CD4-positive, alpha-beta memory T cell (primary cell): ENCODE measurements at regions not wholly inside any gene's neighbourhood (a gene's known extent, or its start where the extent isn't known, plus 50 kb on each side); places are given as distances from the start of the nearest gene placed in this dataset.

Experiments used
- CTCF ChIA-PET: fragments of 350-600 bp; sonication (Branson Sonifier 250); formaldehyde crosslinking; loops from one replicate; lab custom pipeline; 2021; ENCODE audit warnings: inconsistent platforms; ENCODE audit not compliant: partially characterized antibody; lab: Charles Lee
- POLR2A ChIA-PET: fragments of 350-600 bp; sonication (Branson Sonifier 250); formaldehyde crosslinking; loops from one replicate; lab custom pipeline; 2021; ENCODE audit not compliant: partially characterized antibody; lab: Charles Lee
- DNase-seq, 5 donors: peaks; one replicate each; pipeline versions ENCODE4 v3.0.0 to v3.0.0-alpha.2; 2020 to 2022; ENCODE audit warnings: mixed read lengths in 1 of 5
- H3K27ac ChIP-seq: one replicate; pipeline ENCODE4 v1.7.0; 2013; ENCODE audit warnings: low read depth, low read length
- H3K27me3 ChIP-seq: 2 replicates; pipeline ENCODE4 v1.7.0; 2013; ENCODE audit warnings: mild to moderate bottlenecking, low read length, moderate library complexity; ENCODE audit not compliant: insufficient read depth
- H3K36me3 ChIP-seq: 2 replicates; pipeline ENCODE4 v1.7.0; 2013; ENCODE audit warnings: mild to moderate bottlenecking, low read length, moderate library complexity; ENCODE audit not compliant: insufficient read depth
- H3K4me1 ChIP-seq: 2 replicates; pipeline ENCODE4 v1.7.0; 2013; ENCODE audit warnings: mild to moderate bottlenecking, low read length, moderate library complexity; ENCODE audit not compliant: insufficient read depth
- H3K4me3 ChIP-seq, 2 donors: one replicate each; pipeline ENCODE4 v1.7.0; 2013; ENCODE audit warnings: low read length in 2 of 2, mild to moderate bottlenecking in 1 of 2
- H3K9me3 ChIP-seq, 2 donors: one replicate each; pipeline ENCODE4 v1.7.0; 2013; ENCODE audit warnings: low read length in 2 of 2, control low read depth in 1 of 2; ENCODE audit not compliant: control insufficient read depth in 1 of 2
- H3K27ac Mint-ChIP-seq, 7 donors: one replicate each; pipeline ENCODE4 v1.8.0; 2020 to 2021; ENCODE audit warnings: mixed read lengths in 7 of 7, mild to moderate bottlenecking in 6 of 7, inconsistent platforms in 3 of 7, moderate library complexity in 3 of 7
- H3K27me3 Mint-ChIP-seq, 2 donors: one replicate each; pipeline ENCODE4 v1.8.0; 2020 to 2021; ENCODE audit warnings: mixed read lengths in 2 of 2
- H3K36me3 Mint-ChIP-seq, 2 donors: one replicate each; pipeline ENCODE4 v1.8.0; 2020 to 2021; ENCODE audit warnings: mixed read lengths in 2 of 2, inconsistent platforms in 1 of 2, mild to moderate bottlenecking in 1 of 2
- H3K4me1 Mint-ChIP-seq, 4 donors: one replicate each; pipeline ENCODE4 v1.8.0; 2020 to 2021; ENCODE audit warnings: mixed read lengths in 4 of 4, mild to moderate bottlenecking in 1 of 4
- H3K4me3 Mint-ChIP-seq, 8 donors: one replicate each; pipeline ENCODE4 v1.8.0; 2020 to 2021; ENCODE audit warnings: mixed read lengths in 8 of 8, mild to moderate bottlenecking in 7 of 8, moderate library complexity in 6 of 8, inconsistent platforms in 3 of 8
- H3K9me3 Mint-ChIP-seq, 8 donors: one replicate each; pipeline ENCODE4 v1.8.0; 2020 to 2021; ENCODE audit warnings: mixed read lengths in 8 of 8, mild to moderate bottlenecking in 5 of 8, inconsistent platforms in 3 of 8, moderate library complexity in 1 of 8
- intact Hi-C: fragments of 100-400 bp; cut with micrococcal nuclease; formaldehyde crosslinking; loops from one replicate; pipeline ENCODE4 v1.15.1; 2023

- Mint-ChIP-seq H3K27me3 (no peaks in the 10 kb centered on the region), H3K9me3 (peaks cover 0 to 6% (median 0%) of the 10 kb centered on the region in 8 donors), H3K36me3 (no peaks in the 10 kb centered on the region), H3K4me1 (no peaks in the 10 kb centered on the region), H3K27ac (no peak overlapping the region), H3K4me3 (no peak overlapping the region)
- Histone ChIP-seq H3K4me1 (no peaks in the 10 kb centered on the region), H3K36me3 (no peaks in the 10 kb centered on the region), H3K9me3 (no peaks in the 10 kb centered on the region), H3K27ac (no peak overlapping the region), H3K4me3 (no peak overlapping the region), H3K27me3 (no peaks in the 10 kb centered on the region)
- ChIA-PET POLR2A (no interaction called here), CTCF (no interaction called here)
- no peak for DNase-seq
- intact Hi-C loops = no loop called here
Observed at GRCh38 chr10:83648201-83648600, 491.1 kb upstream of the GHITM start.

- H3K4me3 Mint-ChIP-seq = no peak overlapping the region
- no peak overlapping the region for H3K27ac Mint-ChIP-seq
- H3K4me1 ChIP-seq = no peaks in the 10 kb centered on the region
- POLR2A ChIA-PET = no interaction called here
- CTCF ChIA-PET = no interaction called here
- H3K27ac ChIP-seq = no peak overlapping the region
- H3K27me3 ChIP-seq = no peaks in the 10 kb centered on the region
- H3K36me3 ChIP-seq = no peaks in the 10 kb centered on the region
- no peaks in the 10 kb centered on the region for H3K36me3 Mint-ChIP-seq
- H3K9me3 ChIP-seq = no peaks in the 10 kb centered on the region
- H3K9me3 Mint-ChIP-seq = peaks cover 0 to 2% (median 0%) of the 10 kb centered on the region in 8 donors
- no peaks in the 10 kb centered on the region for H3K4me1 Mint-ChIP-seq
- no peak for DNase-seq
- no peak overlapping the region for H3K4me3 ChIP-seq
- no peaks in the 10 kb centered on the region for H3K27me3 Mint-ChIP-seq
- intact Hi-C loops = no loop called here
Observed at GRCh38 chr10:83649471-83649870, 489.8 kb upstream of the GHITM start.

- no peak overlapping the region for H3K27ac ChIP-seq
- CTCF ChIA-PET = no interaction called here
- no peak overlapping the region for H3K27ac Mint-ChIP-seq
- no peak overlapping the region for H3K4me3 ChIP-seq
- no peaks in the 10 kb centered on the region for H3K27me3 ChIP-seq
- H3K36me3 Mint-ChIP-seq = no peaks in the 10 kb centered on the region
- H3K9me3 Mint-ChIP-seq = peaks cover 0 to 2% (median 0%) of the 10 kb centered on the region in 8 donors
- H3K27me3 Mint-ChIP-seq = no peaks in the 10 kb centered on the region
- no peaks in the 10 kb centered on the region for H3K9me3 ChIP-seq
- H3K4me1 ChIP-seq = no peaks in the 10 kb centered on the region
- peaks cover 3 to 8% (median 6%) of the 10 kb centered on the region in 4 donors for H3K4me1 Mint-ChIP-seq
- DNase-seq = no peak
- H3K36me3 ChIP-seq = no peaks in the 10 kb centered on the region
- POLR2A ChIA-PET = no interaction called here
- intact Hi-C loops = no loop called here
- no peak overlapping the region for H3K4me3 Mint-ChIP-seq
Observed at GRCh38 chr10:83654689-83655088, 484.6 kb upstream of the GHITM start.

GRCh38 chr10:83656924-83657323 lies 482.4 kb upstream of the GHITM start:
- H3K27ac Mint-ChIP-seq = peak overlapping the region in 1 of 7 donors; percentile 53
- CTCF ChIA-PET = interaction anchor here (0.7 kb wide), 1 partner anchor 11 kb away, joined by 3 read pairs; no protein-coding TSS in a partner anchor
- H3K36me3 ChIP-seq = no peaks in the 10 kb centered on the region
- POLR2A ChIA-PET = no interaction called here
- H3K27me3 Mint-ChIP-seq = no peaks in the 10 kb centered on the region
- intact Hi-C loops = no loop called here
- no peaks in the 10 kb centered on the region for H3K4me1 ChIP-seq
- H3K4me1 Mint-ChIP-seq = peaks cover 3 to 8% (median 6%) of the 10 kb centered on the region in 4 donors
- H3K27ac ChIP-seq = no peak overlapping the region
- H3K27me3 ChIP-seq = no peaks in the 10 kb centered on the region
- no peak overlapping the region for H3K4me3 Mint-ChIP-seq
- no peak overlapping the region for H3K4me3 ChIP-seq
- H3K9me3 Mint-ChIP-seq = peaks cover 0 to 4% (median 0%) of the 10 kb centered on the region in 8 donors
- DNase-seq = no peak
- H3K9me3 ChIP-seq = no peaks in the 10 kb centered on the region
- H3K36me3 Mint-ChIP-seq = no peaks in the 10 kb centered on the region

DNA sequence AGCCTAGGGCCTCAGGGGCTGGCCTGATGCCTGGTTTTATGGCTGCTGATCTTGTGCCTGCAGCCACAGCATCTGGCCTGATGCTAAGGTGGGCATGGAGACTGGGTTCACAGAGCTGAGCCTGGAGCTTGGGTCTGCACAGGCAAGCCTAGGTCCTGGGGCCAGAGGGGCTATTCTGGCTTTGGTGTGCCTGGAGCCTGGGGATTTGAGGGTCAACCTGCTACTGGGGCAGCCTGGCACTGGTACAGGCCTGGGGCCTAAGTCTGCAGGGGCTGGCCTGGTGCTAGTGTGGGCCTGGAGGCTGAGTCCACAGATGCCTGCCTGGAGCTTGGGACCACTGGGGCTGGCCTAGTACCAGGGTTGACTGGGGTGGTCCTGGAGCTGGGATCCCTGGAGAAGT lies 481.8 kb upstream of the GHITM start:
- H3K4me3 Mint-ChIP-seq = no peak overlapping the region
- H3K27ac Mint-ChIP-seq = no peak overlapping the region
- H3K4me1 Mint-ChIP-seq = peaks cover 3 to 8% (median 6%) of the 10 kb centered on the region in 4 donors
- no peaks in the 10 kb centered on the region for H3K36me3 ChIP-seq
- no peaks in the 10 kb centered on the region for H3K27me3 Mint-ChIP-seq
- no peaks in the 10 kb centered on the region for H3K9me3 ChIP-seq
- H3K36me3 Mint-ChIP-seq = no peaks in the 10 kb centered on the region
- no peak for DNase-seq
- peaks cover 0 to 4% (median 0%) of the 10 kb centered on the region in 8 donors for H3K9me3 Mint-ChIP-seq
- no peaks in the 10 kb centered on the region for H3K27me3 ChIP-seq
- ChIA-PET POLR2A (no interaction called here), CTCF (no interaction called here)
- intact Hi-C loops = no loop called here
- no peaks in the 10 kb centered on the region for H3K4me1 ChIP-seq
- no peak overlapping the region for H3K4me3 ChIP-seq
- no peak overlapping the region for H3K27ac ChIP-seq

DNA sequence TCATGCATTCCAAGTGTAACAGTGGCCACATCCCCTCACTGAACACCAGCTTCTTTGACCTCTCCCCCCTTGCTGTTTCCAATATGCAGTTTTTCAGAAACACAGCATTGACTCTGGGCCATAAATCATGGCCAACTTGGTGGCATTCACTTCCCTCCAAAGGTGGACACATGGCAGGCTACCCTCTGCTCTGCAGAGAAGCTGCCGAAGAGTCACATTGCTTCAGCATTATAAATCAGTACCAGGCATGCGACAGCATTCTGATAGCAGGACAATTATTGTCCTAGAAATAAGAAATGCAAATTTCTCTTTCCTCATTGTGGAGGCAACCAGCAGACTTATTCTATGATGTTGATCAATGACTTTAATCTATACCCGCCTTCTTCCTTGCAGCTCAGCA lies 475.4 kb upstream of the GHITM start:
- H3K9me3 ChIP-seq = no peaks in the 10 kb centered on the region
- H3K27me3 Mint-ChIP-seq = no peaks in the 10 kb centered on the region
- intact Hi-C loops = no loop called here
- DNase-seq = no peak
- no peaks in the 10 kb centered on the region for H3K4me1 ChIP-seq
- H3K4me3 ChIP-seq = no peak overlapping the region
- H3K36me3 Mint-ChIP-seq = no peaks in the 10 kb centered on the region
- peaks cover 0 to 10% (median 0%) of the 10 kb centered on the region in 8 donors for H3K9me3 Mint-ChIP-seq
- H3K4me1 Mint-ChIP-seq = no peaks in the 10 kb centered on the region
- ChIA-PET POLR2A (no interaction called here), CTCF (no interaction called here)
- H3K27me3 ChIP-seq = no peaks in the 10 kb centered on the region
- no peak overlapping the region for H3K27ac ChIP-seq
- no peaks in the 10 kb centered on the region for H3K36me3 ChIP-seq
- H3K4me3 Mint-ChIP-seq = no peak overlapping the region
- no peak overlapping the region for H3K27ac Mint-ChIP-seq

- H3K27ac Mint-ChIP-seq = no peak overlapping the region
- no peaks in the 10 kb centered on the region for H3K4me1 Mint-ChIP-seq
- no peaks in the 10 kb centered on the region for H3K27me3 Mint-ChIP-seq
- H3K4me3 Mint-ChIP-seq = no peak overlapping the region
- Histone ChIP-seq H3K4me3 (no peak overlapping the region), H3K27me3 (no peaks in the 10 kb centered on the region), H3K4me1 (no peaks in the 10 kb centered on the region), H3K27ac (no peak overlapping the region), H3K36me3 (no peaks in the 10 kb centered on the region), H3K9me3 (no peaks in the 10 kb centered on the region)
- intact Hi-C loops = no loop called here
- peaks cover 0 to 14% (median 0%) of the 10 kb centered on the region in 8 donors for H3K9me3 Mint-ChIP-seq
- ChIA-PET CTCF (no interaction called here), POLR2A (no interaction called here)
- DNase-seq = no peak
- H3K36me3 Mint-ChIP-seq = no peaks in the 10 kb centered on the region
Observed at GRCh38 chr10:83666762-83667161, 472.5 kb upstream of the GHITM start.

- Mint-ChIP-seq H3K4me3 (no peak overlapping the region), H3K36me3 (no peaks in the 10 kb centered on the region), H3K9me3 (peaks cover 0 to 14% (median 0%) of the 10 kb centered on the region in 8 donors), H3K4me1 (no peaks in the 10 kb centered on the region), H3K27ac (no peak overlapping the region), H3K27me3 (no peaks in the 10 kb centered on the region)
- no peak overlapping the region for H3K27ac ChIP-seq
- ChIA-PET POLR2A (no interaction called here), CTCF (no interaction called here)
- no peaks in the 10 kb centered on the region for H3K27me3 ChIP-seq
- intact Hi-C loops = no loop called here
- H3K4me3 ChIP-seq = no peak overlapping the region
- no peak for DNase-seq
- H3K4me1 ChIP-seq = no peaks in the 10 kb centered on the region
- no peaks in the 10 kb centered on the region for H3K9me3 ChIP-seq
- H3K36me3 ChIP-seq = no peaks in the 10 kb centered on the region
Observed at GRCh38 chr10:83667594-83667993, 471.7 kb upstream of the GHITM start.
